GM21423 (cell line): ENCODE measurements at regions not wholly inside any gene's neighbourhood (a gene's known extent, or its start where the extent isn't known, plus 50 kb on each side); places are given as distances from the start of the nearest gene placed in this dataset.

Source experiments
- ATAC-seq: cut with Tn5 transposase; IDR thresholded peaks from one replicate; pipeline ENCODE4 v1.9.1; 2021; ENCODE audit warnings: mild to moderate bottlenecking, moderate library complexity; ENCODE audit not compliant: unreplicated experiment

DNA sequence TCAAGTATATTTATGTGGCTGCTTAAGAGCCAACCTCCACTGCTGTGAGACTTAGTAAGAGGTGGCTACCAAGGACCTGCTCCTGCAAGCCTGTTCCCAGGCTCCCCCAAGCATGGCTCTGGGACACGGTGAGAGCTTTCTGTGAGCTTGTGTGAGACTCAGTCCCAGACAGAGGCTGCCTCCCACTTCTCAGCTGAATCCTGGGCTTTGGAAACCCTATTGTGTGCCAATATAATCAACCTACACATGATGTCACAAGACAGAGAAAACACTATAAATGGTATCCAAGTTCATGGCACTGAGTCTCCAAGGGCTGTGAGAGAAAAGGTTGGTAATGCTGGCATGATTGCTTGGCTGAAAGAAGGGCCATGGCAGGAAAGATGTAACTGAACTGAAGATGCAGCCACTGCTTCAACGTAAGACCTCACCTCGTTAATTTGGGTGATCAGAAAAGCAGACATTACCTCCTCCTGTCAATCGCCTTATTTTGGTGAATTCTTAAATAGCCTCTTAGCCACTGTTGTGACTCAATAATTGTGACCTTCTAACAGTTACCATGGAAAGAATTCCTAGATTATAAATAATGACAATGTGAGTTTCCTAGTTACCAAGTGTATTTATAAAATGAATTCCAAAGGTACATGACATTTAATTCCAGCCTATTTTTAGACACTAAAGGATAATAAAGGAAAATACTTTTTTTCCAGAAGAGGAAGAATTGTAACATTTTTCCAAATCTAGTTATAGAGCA is 332.0 kb downstream of the IRS2 start:
- ATAC-seq = no peak

DNA sequence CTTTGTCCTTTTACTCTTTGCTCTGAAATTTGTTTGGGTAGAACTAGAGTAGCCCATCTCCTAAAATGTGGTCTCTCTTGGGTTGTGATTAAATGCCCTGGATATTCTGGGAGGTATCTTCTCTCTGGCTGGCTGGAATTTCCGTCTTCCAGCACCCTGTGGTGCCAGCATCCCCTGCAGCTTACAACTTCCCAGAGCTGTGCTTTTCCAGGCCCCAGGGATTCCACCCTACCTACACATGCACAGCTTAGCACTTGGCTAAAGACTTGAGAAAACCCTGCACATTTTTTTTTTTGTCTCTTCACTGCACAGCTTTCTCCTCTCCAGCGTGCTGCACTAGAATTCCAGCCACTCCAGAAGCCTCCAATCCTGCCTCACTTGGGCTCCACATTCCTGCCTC is 334.7 kb downstream of the IRS2 start:
- no peak for ATAC-seq

DNA sequence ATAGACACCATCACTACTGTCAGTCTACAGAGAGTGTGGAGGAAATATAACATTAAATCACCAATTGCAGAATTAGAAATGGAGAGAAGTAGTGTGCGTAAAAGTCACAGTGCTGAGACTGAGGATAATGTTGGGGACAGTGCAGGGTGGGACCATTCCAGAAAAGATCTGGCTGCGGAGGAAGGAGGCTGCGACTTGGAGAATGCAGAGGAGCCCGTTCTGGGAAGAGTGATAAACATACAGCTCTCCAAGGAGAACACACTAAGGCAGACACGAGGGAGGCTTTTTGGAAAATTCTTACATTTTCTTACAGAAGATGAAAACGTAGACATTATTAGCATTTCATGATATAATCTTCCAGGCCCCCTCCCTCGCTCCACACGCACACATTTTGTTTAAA is 337.8 kb downstream of the IRS2 start:
- ATAC-seq = no peak

DNA sequence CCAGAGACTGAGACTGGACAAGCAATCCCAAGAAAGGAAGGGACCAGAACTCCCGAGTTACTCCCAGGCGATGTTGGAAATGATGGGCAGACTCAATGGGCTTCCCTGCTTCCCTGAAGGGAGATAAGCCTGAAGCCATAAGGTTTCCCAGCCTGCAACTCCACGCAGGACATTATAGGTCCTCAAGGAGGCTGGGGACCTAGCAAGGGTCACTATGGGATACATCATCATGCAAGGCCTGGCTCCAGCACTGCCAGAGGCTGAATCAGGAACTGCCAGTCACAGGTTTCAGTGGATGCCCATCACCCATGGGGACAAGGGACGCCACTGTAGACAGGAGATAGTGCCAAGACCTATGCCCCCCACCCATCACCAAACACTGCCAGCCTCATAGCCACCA is 338.7 kb downstream of the IRS2 start:
- ATAC-seq = no peak

DNA sequence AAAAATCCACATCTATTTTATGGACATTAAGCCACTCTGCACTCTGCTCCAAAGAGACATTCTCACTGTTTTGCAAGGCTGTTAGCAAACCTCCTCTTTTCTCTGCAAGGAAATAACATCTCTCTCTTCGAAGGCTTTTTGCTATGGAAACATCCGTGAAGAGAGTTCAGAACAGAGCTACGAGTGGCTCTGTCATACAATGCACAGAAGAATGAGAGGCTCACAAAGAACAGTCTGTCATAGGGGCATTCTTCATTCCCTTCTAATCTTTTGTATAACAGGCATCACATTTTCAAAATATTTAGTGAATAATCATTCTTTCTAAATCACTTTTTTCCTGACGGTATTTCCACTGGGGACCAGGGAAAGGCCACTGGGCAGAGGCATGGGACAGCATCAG is 346.1 kb downstream of the IRS2 start:
- ATAC-seq = no peak

DNA sequence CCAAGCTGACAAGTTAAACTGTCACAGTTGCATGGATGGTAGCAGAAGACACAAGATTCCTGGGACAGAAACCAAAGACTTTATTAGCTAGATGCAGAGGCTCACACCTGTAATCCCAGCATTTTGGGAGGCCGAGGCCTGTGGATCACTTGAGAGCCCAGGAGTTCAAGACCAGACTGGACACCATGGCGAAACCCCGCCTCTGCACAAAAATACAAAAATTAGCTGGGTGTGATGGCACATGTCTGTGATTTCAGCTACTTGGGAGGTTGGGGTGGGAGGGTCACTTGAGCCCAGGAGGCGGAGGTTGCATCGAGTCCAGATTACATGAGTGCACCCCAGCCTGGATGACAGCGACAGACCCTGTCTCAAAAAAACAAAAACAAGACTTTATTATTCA is 346.6 kb downstream of the IRS2 start:
- ATAC-seq = no peak

DNA sequence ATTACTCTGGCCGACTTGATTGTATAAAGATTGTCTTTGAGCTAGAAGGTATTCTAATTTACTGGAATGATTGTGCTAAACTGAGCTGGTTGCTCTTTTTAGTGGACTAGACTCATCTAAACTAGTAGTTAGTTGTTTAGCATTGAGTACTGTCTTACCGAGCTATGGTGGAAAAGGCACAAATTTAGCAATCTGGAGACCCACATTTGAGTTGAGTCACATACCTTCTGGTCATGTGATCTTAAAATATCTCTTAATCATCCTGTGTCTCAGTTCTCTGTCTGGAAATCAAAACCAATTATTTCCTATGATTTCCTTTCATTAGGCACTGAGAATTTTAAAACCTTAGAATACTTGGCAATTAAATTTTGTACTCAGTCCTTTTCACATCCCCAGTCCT is 349.5 kb downstream of the IRS2 start:
- no peak for ATAC-seq

DNA sequence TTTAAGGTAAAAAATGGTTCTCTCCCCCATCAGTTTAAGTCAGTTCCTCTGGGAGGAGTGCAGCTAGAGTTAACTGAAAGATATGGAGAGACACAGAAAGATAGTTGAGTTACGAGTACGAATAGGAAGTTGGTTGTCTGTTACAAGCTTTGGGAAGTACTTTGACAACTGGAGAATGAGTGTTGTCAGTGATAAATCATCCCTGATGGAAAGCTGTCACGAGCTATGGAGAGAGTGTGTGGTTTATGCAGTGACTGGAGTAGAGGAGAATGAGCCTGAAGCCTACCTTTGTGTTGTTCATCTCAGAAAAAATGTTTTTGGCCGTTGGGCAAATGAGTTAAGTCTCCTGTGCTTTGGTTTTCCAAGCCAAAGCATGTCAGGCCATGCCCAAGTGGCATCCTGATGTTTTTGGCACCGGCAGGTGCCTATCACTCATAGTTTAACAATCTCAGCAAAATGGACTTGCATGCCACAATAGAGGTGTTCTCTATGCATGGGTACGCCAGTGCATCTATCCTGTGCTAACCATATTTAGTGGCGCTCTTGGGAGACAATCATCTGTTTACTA is 350.2 kb downstream of the IRS2 start:
- ATAC-seq = no peak

DNA sequence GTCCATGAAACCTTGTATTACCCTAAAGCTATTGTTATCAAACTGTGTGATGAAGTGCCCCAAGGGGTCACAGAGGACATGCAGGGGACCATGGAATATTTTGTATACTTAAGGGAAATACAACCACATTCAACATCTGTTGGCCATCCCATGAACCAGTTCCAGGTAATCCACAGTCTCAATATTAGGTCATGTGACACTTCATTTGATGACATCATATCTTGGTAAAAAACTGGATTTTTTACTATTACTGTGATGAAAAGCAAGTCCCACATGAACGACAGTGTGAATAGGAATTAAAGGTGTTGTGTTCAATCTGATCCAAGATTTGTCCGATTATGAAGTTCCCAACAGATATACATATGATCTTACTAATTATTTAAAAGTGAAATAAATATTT is 355.2 kb downstream of the IRS2 start:
- ATAC-seq = no peak

DNA sequence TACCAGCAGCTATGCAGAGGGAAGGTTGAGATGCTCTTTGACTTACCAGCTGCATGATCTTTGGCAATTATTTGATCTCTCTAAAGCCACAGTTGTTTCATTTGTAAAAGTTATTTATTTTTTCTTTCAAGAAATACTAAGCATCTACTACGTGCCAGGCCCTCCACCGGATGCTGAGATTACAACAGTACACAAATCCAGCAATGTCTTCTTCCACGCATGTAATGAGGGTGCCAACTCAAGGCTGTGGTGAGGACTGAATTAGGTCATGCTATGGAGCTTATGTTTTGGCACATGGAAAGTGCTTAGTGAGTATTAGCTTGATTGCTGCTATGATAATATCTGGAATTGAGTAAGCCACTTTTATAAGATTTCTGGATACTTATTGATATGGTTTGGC is 358.2 kb downstream of the IRS2 start:
- no peak for ATAC-seq

DNA sequence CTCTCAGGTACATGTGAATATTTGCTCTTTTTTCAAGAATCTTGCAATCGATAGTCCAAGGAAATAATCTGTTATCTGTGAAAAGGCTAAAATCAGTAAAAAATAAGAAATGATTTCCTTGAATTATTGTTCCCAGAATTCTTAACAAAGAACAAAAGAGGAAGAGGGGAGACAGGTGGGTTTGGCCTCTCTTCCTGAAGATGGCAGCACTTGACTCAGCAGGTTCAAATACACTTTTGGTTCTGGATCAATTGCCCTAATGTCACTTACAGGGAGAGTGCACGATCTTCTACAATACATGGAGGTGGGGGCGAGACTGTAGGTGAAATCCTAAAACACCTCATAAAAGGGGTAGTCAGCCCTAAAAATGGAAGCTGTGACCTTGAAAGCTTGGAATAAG is 358.7 kb downstream of the IRS2 start:
- ATAC-seq = no peak

DNA sequence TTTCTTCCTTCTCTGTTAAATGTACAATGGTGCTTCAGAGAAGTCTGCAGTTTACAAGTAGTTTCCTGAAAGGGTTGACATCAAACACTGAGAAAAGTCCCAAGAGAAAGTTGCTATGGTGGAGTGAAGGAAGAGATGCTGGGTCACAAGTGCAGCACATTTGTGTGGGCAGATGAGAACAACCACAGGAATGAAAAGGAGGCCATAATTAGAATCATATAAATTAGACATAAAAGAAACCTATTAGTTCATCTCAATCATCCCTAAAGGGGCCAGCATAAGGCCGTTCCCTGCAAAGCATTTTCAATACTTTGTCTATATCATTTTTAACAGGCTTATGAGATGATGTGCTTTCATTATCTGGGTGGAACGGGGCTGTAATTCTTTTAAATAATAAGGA is 359.2 kb downstream of the IRS2 start:
- no peak for ATAC-seq

DNA sequence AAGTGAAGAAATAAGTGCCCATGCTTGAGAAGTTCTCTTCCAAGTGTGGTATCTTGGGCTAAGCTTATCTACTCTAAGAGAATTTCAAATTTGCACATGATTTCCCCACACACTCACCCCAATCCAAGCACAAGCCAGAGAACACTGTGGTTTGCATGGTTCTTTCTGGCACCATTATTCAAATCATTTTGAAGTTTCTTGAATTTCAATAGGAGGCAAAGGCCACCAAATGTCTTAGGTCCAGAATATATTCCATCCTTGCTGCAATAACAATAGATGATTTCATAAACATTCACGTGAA is 359.7 kb downstream of the IRS2 start:
- no peak for ATAC-seq

DNA sequence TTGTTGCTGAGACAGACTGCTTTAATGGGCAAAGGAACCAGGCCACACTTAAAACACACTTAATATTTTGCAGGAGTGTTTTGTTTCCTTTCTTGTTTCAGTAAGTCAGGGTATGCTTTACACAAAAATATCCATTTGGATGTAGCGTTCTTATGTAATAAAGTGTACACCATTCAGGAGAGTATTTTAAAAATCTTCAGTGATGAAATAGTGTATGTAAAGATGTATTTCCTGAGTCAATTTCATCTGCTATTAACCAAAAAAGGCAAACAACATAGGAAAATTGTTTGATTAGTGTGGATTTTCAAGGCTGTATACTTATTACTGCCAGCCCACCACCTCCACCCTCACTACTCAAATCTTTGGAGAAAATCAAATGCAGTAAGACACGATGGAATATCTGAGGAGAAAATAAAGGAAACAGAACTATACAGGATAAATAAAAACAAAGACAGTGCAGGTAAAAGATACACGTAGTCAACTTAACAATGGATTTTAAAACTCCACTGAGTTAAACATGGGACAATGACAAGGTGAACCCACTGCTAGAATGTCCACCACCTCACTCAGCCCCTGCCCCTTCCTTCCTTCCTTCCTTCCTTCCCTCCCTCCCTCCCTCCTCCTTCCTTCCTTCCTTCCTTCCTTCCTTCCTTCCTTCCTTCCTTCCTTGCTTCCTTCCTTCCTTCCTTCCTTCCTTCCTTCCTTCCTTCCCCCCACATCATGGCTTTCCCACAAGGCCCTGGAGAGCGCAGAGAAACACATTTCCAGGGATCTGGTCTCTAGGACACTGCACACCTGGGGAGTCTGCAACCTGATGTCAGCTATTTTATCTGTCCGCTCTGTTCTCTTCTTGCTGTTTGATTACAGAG is 360.3 kb downstream of the IRS2 start:
- ATAC-seq = no peak

DNA sequence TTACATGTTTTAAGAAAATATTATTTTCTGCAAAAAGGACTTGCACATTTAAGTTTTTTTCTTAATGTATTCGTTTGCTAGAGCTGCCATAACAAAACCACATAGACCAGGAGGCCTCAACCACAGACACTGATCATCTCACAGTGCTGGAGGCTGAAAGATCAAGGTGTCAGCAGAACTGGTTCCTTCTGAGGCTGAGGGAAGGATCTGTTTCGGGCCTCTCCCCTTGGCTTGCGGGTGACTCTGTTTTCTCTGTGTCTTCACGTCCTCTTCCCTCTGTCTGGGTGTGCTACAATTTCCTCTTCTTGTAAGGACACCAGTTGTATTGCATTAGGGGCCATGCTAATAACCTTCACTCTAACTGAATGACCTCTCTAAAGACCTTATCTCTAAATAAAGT is 364.2 kb downstream of the IRS2 start:
- ATAC-seq = no peak

DNA sequence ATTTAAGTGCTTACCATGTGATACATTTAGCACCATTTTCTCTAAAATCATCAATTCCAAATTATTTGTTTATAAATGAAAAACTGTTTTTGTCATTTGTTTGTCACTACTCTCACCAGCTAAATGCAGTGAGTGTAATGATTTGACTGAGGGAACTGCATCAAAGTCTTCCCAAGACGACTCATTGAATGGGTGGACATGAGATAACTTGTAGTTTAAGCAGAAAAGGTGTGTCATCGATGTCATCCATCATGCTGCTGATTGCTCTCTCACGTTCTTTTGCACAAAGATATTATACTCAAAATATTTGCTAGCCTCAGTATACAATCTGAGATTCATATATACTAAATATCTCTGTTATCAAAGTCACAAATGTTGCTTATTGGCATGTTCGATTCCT is 366.5 kb downstream of the IRS2 start:
- no peak for ATAC-seq

DNA sequence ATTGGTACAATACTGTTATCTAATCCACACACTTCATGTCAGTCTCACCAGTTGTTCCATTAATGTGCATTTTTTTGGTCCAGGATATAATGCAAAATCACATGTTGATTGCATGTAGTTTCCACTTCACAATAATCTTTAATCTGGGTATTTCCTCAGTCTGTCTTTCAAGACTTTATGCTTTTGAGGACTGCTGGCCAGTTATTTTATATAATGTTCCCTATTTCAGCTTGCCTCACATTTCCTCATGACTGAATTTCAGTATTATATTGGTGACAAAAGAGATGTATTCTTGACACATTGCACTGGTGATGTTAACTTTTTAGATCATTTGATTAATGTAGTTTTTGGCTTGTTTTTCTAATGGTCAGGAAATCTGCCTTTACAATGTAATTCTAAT is 368.3 kb downstream of the IRS2 start:
- ATAC-seq = no peak

DNA sequence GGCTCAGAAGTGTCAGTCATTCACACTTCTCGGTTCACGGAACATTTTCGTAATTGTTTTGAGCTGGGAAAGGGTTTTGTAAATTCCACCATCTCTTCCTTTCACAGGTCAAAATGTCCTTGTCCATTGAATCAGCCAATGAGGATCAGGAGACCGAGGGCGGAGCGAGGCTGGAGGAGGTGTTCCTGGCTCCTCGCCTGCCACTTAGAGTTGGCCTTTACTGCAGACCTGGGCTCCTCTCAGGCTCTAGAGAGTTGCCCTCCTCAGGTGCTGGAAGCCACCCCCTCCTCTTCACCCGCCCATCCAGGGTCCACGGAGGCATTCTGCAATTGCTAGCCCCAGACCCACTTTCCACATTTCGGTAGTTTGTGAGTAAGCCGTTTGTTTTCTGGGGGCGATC is 370.4 kb downstream of the IRS2 start:
- ATAC-seq = no peak

DNA sequence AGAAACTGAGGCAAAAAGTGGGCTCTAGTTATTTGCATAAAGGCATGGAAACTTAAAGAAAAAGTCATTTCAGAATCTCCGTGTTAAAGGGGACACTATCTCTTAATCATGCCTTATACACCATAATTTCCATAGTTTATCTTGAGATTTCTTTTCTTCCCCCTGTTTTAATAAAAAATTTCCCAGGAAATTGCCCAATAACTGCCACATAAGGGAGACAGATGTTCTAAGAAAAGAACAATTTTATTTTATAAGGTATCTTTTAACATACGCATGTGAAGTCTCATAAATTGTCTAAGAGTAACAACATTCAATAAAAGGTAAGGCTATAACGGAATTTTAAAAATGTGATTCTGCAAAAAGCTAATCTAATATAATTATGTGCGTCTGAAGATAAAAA is 371.3 kb downstream of the IRS2 start:
- ATAC-seq = no peak

DNA sequence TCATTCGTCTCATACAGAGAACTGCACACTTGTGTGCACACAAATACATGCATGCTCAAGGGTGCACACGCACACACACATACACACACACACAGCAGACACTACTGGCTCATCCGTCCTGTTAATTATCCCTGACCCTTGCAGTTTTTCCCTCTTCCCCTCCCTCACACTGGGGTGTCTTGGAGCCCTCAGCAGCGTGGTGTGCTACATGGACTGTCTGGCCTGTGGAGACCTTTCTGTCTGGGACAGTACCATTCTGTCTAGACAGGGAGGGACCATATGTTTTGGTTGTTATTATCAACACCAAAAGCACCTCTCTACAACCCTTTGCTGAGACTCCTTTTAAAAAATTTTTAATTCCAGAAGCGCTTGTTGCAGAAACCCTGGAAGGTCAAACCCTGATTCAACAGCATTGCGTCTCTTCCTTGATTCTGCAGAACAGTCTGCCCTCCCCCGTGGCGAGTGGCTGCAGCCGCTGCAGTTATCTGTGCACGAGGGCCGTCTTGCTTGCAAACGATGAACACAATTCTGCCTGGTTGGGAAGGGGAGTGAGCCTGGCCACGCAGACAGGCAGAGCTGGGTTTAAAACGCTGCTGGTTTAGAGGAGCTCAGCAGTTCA is 374.0 kb downstream of the IRS2 start:
- ATAC-seq = no peak

DNA sequence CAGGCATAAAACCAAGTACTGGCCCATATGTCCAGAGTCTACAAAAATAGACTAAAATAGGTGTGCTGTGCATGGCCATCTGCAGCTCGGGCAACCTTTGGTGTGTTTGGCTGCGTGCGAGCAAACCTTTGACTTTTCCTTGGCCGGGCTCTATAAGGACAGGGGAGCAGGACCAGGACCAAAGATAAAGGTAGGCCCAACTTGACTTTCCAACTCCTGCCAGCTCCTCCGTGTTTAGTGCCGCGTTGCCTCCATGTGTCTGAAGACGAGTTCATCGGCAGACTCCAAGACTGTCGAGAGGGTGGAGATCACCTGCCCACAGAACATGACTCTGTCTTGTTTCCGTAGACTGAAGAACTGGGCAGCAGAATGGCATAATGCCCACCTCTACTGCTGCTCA is 375.5 kb downstream of the IRS2 start:
- no peak for ATAC-seq
